LHCN-M2 (cell line): ENCODE measurements at regions not wholly inside any gene's neighbourhood (a gene's known extent, or its start where the extent isn't known, plus 50 kb on each side); places are given as distances from the start of the nearest gene placed in this dataset.

Experiments used
- DNase-seq: peaks from one replicate; pipeline ENCODE4 v3.0.0-alpha.2; 2012; ENCODE audit warnings: low read depth

DNA sequence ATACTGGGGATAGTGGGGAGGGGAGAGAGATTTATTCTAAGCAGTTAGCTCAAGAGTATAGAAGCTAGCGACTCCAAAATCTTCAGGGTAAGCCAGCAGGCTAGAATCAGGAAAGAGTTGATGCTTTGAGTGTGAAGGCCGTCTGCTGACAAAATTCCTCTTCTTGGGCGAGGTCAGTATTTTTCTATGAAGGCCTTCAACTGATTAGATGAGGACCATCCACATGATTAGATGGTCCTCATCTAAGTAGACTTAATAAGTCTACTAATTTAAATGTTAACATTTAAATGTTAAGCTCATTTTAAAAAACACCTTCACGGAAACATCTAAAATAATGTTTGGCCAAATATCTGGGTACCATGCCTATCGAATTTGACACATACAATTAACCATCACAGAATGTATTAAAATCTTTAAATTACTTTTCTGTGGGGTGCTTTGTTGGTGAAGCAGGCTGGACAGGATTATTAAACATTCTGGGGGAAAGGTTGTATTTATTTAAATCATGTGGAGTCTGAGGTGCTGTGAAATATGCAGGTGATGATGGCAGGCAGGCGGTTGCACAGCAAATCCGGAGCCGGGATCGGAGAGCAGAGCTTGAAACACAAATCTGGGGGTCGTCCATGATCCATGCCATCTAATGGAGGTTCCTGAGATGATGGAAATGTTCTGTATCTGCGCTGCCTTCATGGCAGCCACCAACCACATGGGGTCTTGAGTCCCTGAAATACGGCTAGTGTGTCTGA is 49.8 kb upstream of the ADORA2B start:
- no peak for DNase-seq
